ENCODE measurements at regions not wholly inside any gene's neighbourhood (a gene's known extent, or its start where the extent isn't known, plus 50 kb on each side); places are given as distances from the start of the nearest gene placed in this dataset.

DNA sequence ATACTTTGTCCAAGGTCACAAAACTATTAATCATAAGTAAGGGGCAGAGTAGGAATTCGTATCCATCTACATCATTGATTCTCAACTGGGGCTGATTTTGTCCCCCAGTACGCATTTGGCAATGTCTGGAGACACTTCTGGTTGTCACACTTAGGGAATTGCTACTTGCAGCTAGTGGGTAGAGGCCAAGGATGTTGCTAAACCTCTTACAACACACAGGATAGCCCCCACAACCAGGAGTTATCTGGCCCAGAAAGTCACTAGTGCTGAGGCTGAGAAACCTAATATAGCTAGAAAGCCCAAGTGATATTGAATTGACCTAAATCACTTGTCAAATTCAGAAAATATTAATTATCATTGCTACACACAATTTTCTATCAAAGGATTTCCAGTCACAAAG, 120.4 kb upstream of the ABCA1 start:
- Histone ChIP-seq H3K23ac (ENCODE audit: low read length) (no peak overlapping the region), H2AK5ac (ENCODE audit: low read length) (no peak overlapping the region), H3K27ac (ENCODE audit: low read depth, low read length) (no peak overlapping the region), H3K79me1 (ENCODE audit: low read length) (no peaks in the 10 kb centered on the region), H3K27me3 (ENCODE audit: insufficient read depth, low read length, poor library complexity) (no peaks in the 10 kb centered on the region), H3K79me2 (ENCODE audit: control insufficient read depth, insufficient read depth, low read length) (no peaks in the 10 kb centered on the region), H2BK15ac (replicated peaks; ENCODE audit: low read depth) (no peak overlapping the region), H4K8ac (ENCODE audit: low read depth, low read length) (no peak overlapping the region), H3K18ac (ENCODE audit: low read length) (no peak overlapping the region), H3K56ac (ENCODE audit: low read length) (no peak overlapping the region), H3K4ac (ENCODE audit: low read depth, low read length) (no peak overlapping the region), H3K9ac (ENCODE audit: low read length) (no peak overlapping the region), H2BK120ac (ENCODE audit: low read depth, low read length) (no peak overlapping the region), H4K5ac (ENCODE audit: low read length) (no peak overlapping the region), H3K4me3 (ENCODE audit: low read length) (no peak overlapping the region), H3K4me1 (ENCODE audit: control insufficient read depth, low read depth, low read length) (no peaks in the 10 kb centered on the region), H2BK5ac (ENCODE audit: low read length) (no peak overlapping the region), H3K36me3 (ENCODE audit: control insufficient read depth, insufficient read depth, low read length) (no peaks in the 10 kb centered on the region), H3K4me2 (ENCODE audit: low read length) (no peak overlapping the region)
- WGBS (ENCODE audit: extremely low coverage, insufficient coverage, low lambda C conversion rate) = no CpG with 5 or more reads among the region's 2 CpGs
- DNase-seq = no peak

- WGBS (ENCODE audit: extremely low coverage, insufficient coverage, low lambda C conversion rate) = no CpG with 5 or more reads among the region's 3 CpGs
- Histone ChIP-seq H3K79me1 (ENCODE audit: low read length) (no peaks in the 10 kb centered on the region), H4K8ac (ENCODE audit: low read depth, low read length) (no peak overlapping the region)
Measured at GRCh38 chr9:105050296-105050695, 122.3 kb upstream of the ABCA1 start.

GRCh38 chr9:105051897-105052296, 123.9 kb upstream of the ABCA1 start:
- Histone ChIP-seq H4K5ac (ENCODE audit: low read length) (no peak overlapping the region), H3K79me1 (ENCODE audit: low read length) (no peaks in the 10 kb centered on the region), H3K4ac (ENCODE audit: low read depth, low read length) (no peak overlapping the region), H3K4me2 (ENCODE audit: low read length) (no peak overlapping the region), H2BK120ac (ENCODE audit: low read depth, low read length) (no peak overlapping the region), H2BK15ac (replicated peaks; ENCODE audit: low read depth) (no peak overlapping the region), H3K4me1 (ENCODE audit: control insufficient read depth, low read depth, low read length) (no peaks in the 10 kb centered on the region), H2BK5ac (ENCODE audit: low read length) (no peak overlapping the region), H3K18ac (ENCODE audit: low read length) (no peak overlapping the region), H3K23ac (ENCODE audit: low read length) (no peak overlapping the region), H3K27me3 (ENCODE audit: insufficient read depth, low read length, poor library complexity) (no peaks in the 10 kb centered on the region), H4K8ac (ENCODE audit: low read depth, low read length) (no peak overlapping the region), H3K56ac (ENCODE audit: low read length) (no peak overlapping the region), H3K4me3 (ENCODE audit: low read length) (no peak overlapping the region), H3K79me2 (ENCODE audit: control insufficient read depth, insufficient read depth, low read length) (no peaks in the 10 kb centered on the region), H3K9ac (ENCODE audit: low read length) (no peak overlapping the region), H2AK5ac (ENCODE audit: low read length) (no peak overlapping the region), H3K36me3 (ENCODE audit: control insufficient read depth, insufficient read depth, low read length) (no peaks in the 10 kb centered on the region), H3K27ac (ENCODE audit: low read depth, low read length) (no peak overlapping the region)
- no peak for DNase-seq
- no CpG with 5 or more reads among the region's 8 CpGs for WGBS (ENCODE audit: extremely low coverage, insufficient coverage, low lambda C conversion rate)

More at GRCh38 chr9:105050296-105050695, 122.3 kb upstream of the ABCA1 start:
- H3K4ac ChIP-seq (ENCODE audit: low read depth, low read length) = no peak overlapping the region
- no peak overlapping the region for H3K9ac ChIP-seq (ENCODE audit: low read length)
- DNase-seq = no peak
- no peak overlapping the region for H2BK120ac ChIP-seq (ENCODE audit: low read depth, low read length)
- no peak overlapping the region for H3K18ac ChIP-seq (ENCODE audit: low read length)
- no peak overlapping the region for H4K5ac ChIP-seq (ENCODE audit: low read length)
- H3K27ac ChIP-seq (ENCODE audit: low read depth, low read length) = no peak overlapping the region
- H2BK15ac ChIP-seq (replicated peaks; ENCODE audit: low read depth) = no peak overlapping the region
- no peak overlapping the region for H3K4me3 ChIP-seq (ENCODE audit: low read length)
- no peak overlapping the region for H2BK5ac ChIP-seq (ENCODE audit: low read length)
- H3K4me2 ChIP-seq (ENCODE audit: low read length) = no peak overlapping the region
- H3K4me1 ChIP-seq (ENCODE audit: control insufficient read depth, low read depth, low read length) = no peaks in the 10 kb centered on the region
- no peaks in the 10 kb centered on the region for H3K79me2 ChIP-seq (ENCODE audit: control insufficient read depth, insufficient read depth, low read length)
- H2AK5ac ChIP-seq (ENCODE audit: low read length) = no peak overlapping the region
- no peak overlapping the region for H3K23ac ChIP-seq (ENCODE audit: low read length)
- no peak overlapping the region for H3K56ac ChIP-seq (ENCODE audit: low read length)
- no peaks in the 10 kb centered on the region for H3K27me3 ChIP-seq (ENCODE audit: insufficient read depth, low read length, poor library complexity)
- no peaks in the 10 kb centered on the region for H3K36me3 ChIP-seq (ENCODE audit: control insufficient read depth, insufficient read depth, low read length)

DNA sequence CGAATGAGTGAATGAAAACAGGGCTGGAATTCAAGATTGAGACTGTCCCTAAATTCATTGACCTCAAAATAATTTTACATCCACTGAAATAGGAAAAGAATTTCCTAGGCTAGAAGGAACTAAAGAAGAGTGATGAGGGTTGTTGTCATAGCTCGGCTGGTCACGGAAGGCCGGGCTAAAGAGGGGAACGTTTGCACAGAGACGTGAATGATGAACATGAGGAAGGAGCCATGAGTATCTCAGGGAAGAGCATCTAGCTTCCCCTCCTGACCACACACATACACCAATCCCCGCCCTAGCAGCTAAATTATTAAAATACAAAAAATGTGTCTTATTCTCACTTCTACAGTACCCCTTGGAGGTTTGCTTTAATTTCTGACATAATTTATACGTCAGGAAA, 124.4 kb upstream of the ABCA1 start:
- no peak overlapping the region for H3K9ac ChIP-seq (ENCODE audit: low read length)
- no peak overlapping the region for H2BK5ac ChIP-seq (ENCODE audit: low read length)
- H3K79me2 ChIP-seq (ENCODE audit: control insufficient read depth, insufficient read depth, low read length) = no peaks in the 10 kb centered on the region
- no peak overlapping the region for H3K4me3 ChIP-seq (ENCODE audit: low read length)
- no peak overlapping the region for H4K5ac ChIP-seq (ENCODE audit: low read length)
- no peak overlapping the region for H3K18ac ChIP-seq (ENCODE audit: low read length)
- no peaks in the 10 kb centered on the region for H3K36me3 ChIP-seq (ENCODE audit: control insufficient read depth, insufficient read depth, low read length)
- H4K8ac ChIP-seq (ENCODE audit: low read depth, low read length) = no peak overlapping the region
- WGBS (ENCODE audit: extremely low coverage, insufficient coverage, low lambda C conversion rate) = no CpG with 5 or more reads among the region's 8 CpGs
- no peak overlapping the region for H2AK5ac ChIP-seq (ENCODE audit: low read length)
- no peak overlapping the region for H3K23ac ChIP-seq (ENCODE audit: low read length)
- H3K79me1 ChIP-seq (ENCODE audit: low read length) = no peaks in the 10 kb centered on the region
- H3K4me1 ChIP-seq (ENCODE audit: control insufficient read depth, low read depth, low read length) = no peaks in the 10 kb centered on the region
- no peak overlapping the region for H3K27ac ChIP-seq (ENCODE audit: low read depth, low read length)
- H3K56ac ChIP-seq (ENCODE audit: low read length) = no peak overlapping the region
- H3K27me3 ChIP-seq (ENCODE audit: insufficient read depth, low read length, poor library complexity) = no peaks in the 10 kb centered on the region
- H2BK15ac ChIP-seq (replicated peaks; ENCODE audit: low read depth) = no peak overlapping the region
- no peak overlapping the region for H3K4me2 ChIP-seq (ENCODE audit: low read length)
- no peak for DNase-seq
- H3K4ac ChIP-seq (ENCODE audit: low read depth, low read length) = no peak overlapping the region
- no peak overlapping the region for H2BK120ac ChIP-seq (ENCODE audit: low read depth, low read length)

DNA sequence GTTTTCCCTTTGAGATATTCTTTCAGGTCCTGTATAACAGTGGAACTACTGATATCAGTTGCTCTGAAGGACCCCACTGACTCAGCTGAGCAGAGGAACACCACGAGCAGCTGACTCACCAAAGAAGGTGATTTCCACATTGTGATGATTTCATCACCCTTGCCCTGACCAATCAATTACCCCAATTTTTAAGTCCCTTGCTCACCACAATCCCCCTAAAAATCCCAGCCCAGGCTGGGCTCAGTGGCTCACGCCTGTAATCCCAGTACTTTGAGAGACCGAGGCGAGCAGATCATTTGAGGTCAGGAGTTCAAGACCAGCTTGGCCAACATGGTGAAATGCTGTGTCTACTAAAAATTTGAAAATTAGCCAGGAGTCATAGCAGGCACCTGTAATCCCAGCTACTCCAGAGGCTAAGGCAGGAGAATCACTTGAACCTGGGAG, 125.3 kb upstream of the ABCA1 start:
- no peak for DNase-seq
- Histone ChIP-seq H2BK5ac (ENCODE audit: low read length) (no peak overlapping the region), H2BK120ac (ENCODE audit: low read depth, low read length) (no peak overlapping the region), H2BK15ac (replicated peaks; ENCODE audit: low read depth) (no peak overlapping the region), H3K4me1 (ENCODE audit: control insufficient read depth, low read depth, low read length) (no peaks in the 10 kb centered on the region), H3K4me2 (ENCODE audit: low read length) (no peak overlapping the region), H4K5ac (ENCODE audit: low read length) (no peak overlapping the region), H3K23ac (ENCODE audit: low read length) (no peak overlapping the region), H3K27me3 (ENCODE audit: insufficient read depth, low read length, poor library complexity) (no peaks in the 10 kb centered on the region), H4K8ac (ENCODE audit: low read depth, low read length) (no peak overlapping the region), H3K4ac (ENCODE audit: low read depth, low read length) (no peak overlapping the region), H2AK5ac (ENCODE audit: low read length) (no peak overlapping the region), H3K18ac (ENCODE audit: low read length) (no peak overlapping the region), H3K9ac (ENCODE audit: low read length) (no peak overlapping the region), H3K79me2 (ENCODE audit: control insufficient read depth, insufficient read depth, low read length) (no peaks in the 10 kb centered on the region), H3K4me3 (ENCODE audit: low read length) (no peak overlapping the region), H3K79me1 (ENCODE audit: low read length) (no peaks in the 10 kb centered on the region), H3K56ac (ENCODE audit: low read length) (no peak overlapping the region), H3K36me3 (ENCODE audit: control insufficient read depth, insufficient read depth, low read length) (no peaks in the 10 kb centered on the region), H3K27ac (ENCODE audit: low read depth, low read length) (no peak overlapping the region)
- WGBS (ENCODE audit: extremely low coverage, insufficient coverage, low lambda C conversion rate) = no CpG with 5 or more reads among the region's 4 CpGs

DNA sequence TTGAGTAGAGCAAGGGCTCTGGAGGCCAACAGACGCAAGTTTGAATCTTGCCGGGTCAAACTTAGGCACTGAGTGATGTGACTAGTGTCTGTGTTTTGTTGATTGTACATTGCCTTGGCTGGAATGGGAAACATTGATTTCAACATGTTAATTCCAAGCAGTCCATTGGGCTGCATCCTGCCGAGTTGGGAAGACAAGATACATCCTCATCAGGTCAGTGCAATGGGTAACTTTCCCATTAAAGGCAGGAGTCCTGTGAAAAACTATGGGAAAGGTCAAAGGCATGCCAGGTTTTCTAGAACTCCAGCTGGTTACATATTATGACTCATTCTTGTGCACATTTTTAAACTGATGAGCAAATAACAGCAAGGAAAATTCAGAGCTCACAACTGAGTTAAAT, 126.5 kb upstream of the ABCA1 start:
- H3K4me2 ChIP-seq (ENCODE audit: low read length) = no peak overlapping the region
- H3K27ac ChIP-seq (ENCODE audit: low read depth, low read length) = no peak overlapping the region
- no peaks in the 10 kb centered on the region for H3K27me3 ChIP-seq (ENCODE audit: insufficient read depth, low read length, poor library complexity)
- H3K79me2 ChIP-seq (ENCODE audit: control insufficient read depth, insufficient read depth, low read length) = no peaks in the 10 kb centered on the region
- H2AK5ac ChIP-seq (ENCODE audit: low read length) = no peak overlapping the region
- peak; percentile 62 for DNase-seq
- H3K56ac ChIP-seq (ENCODE audit: low read length) = no peak overlapping the region
- H3K23ac ChIP-seq (ENCODE audit: low read length) = no peak overlapping the region
- H4K8ac ChIP-seq (ENCODE audit: low read depth, low read length) = no peak overlapping the region
- no peak overlapping the region for H3K18ac ChIP-seq (ENCODE audit: low read length)
- H2BK15ac ChIP-seq (replicated peaks; ENCODE audit: low read depth) = no peak overlapping the region
- WGBS (ENCODE audit: extremely low coverage, insufficient coverage, low lambda C conversion rate) = no CpG with 5 or more reads among the region's 3 CpGs
- H3K4me3 ChIP-seq (ENCODE audit: low read length) = no peak overlapping the region
- H3K79me1 ChIP-seq (ENCODE audit: low read length) = no peaks in the 10 kb centered on the region
- no peak overlapping the region for H4K5ac ChIP-seq (ENCODE audit: low read length)
- H3K9ac ChIP-seq (ENCODE audit: low read length) = no peak overlapping the region
- no peak overlapping the region for H3K4ac ChIP-seq (ENCODE audit: low read depth, low read length)
- H3K4me1 ChIP-seq (ENCODE audit: control insufficient read depth, low read depth, low read length) = no peaks in the 10 kb centered on the region
- H3K36me3 ChIP-seq (ENCODE audit: control insufficient read depth, insufficient read depth, low read length) = no peaks in the 10 kb centered on the region
- H2BK5ac ChIP-seq (ENCODE audit: low read length) = no peak overlapping the region
- no peak overlapping the region for H2BK120ac ChIP-seq (ENCODE audit: low read depth, low read length)

All from mesendoderm (in vitro differentiated cells).